Upper lobe of right lung (tissue), 1 donor: ENCODE measurements at regions not wholly inside any gene's neighbourhood (a gene's known extent, or its start where the extent isn't known, plus 50 kb on each side); places are given as distances from the start of the nearest gene placed in this dataset.

ENCODE experiments used
- ATAC-seq: fragments of 200-7000 bp; cut with Tn5 transposase; one replicate; pipeline ENCODE4 v1.9.1; 2020; ENCODE audit warnings: mild to moderate bottlenecking, moderate library complexity
- DNase-seq: peaks from one replicate; pipeline ENCODE4 v3.0.0-alpha.2; 2020
- H3K27ac ChIP-seq: fragments of 200-600 bp; one replicate; pipeline ENCODE4 v1.8.0; 2022
- H3K27me3 ChIP-seq: fragments of 200-600 bp; one replicate; pipeline ENCODE4 v1.8.0; 2022; ENCODE audit warnings: mild to moderate bottlenecking
- H3K36me3 ChIP-seq: fragments of 200-600 bp; one replicate; pipeline ENCODE4 v1.8.0; 2022
- H3K4me1 ChIP-seq: fragments of 200-600 bp; one replicate; pipeline ENCODE4 v1.8.0; 2022
- H3K4me3 ChIP-seq: fragments of 200-600 bp; one replicate; pipeline ENCODE4 v1.8.0; 2022; ENCODE audit warnings: mild to moderate bottlenecking
- H3K9me3 ChIP-seq: fragments of 200-600 bp; one replicate; pipeline ENCODE4 v1.8.0; 2022
- intact Hi-C: fragments of 100-400 bp; cut with DNase I; formaldehyde crosslinking; loops from one replicate; pipeline ENCODE4 v1.11.0; 2022
- TF ChIP-seq, protein P1 (sequence below): fragments of 200-600 bp; IDR thresholded peaks from one replicate; pipeline ENCODE4 v1.8.0; 2022; ENCODE audit warnings: antibody characterized with exemption
- donor health status: DM: no; HTN: yes; CAD: no; lungs with severe emphysema.

DNA sequence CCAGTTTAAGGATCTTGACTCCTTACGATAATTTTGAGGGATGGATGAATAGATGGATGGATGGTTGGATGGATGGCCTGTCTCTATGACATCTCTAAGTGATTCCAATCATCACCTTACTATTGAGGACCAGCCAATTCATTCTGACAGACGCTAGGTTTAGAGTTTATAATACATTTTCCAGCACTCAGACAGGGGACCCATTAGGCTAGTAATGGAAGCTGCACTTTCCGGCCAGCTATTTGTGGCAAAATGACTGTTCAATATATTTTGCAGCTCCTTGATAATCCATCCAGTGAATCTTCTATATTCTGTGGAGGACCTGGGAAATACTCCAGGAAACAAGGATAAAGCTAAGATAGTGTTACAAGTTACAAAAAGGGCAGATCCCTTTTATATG lies 262.9 kb downstream of the TDRD15 start:
- H3K36me3 ChIP-seq, result no peaks in the 10 kb centered on the region
- intact Hi-C loops, result no loop called here
- no peak overlapping the region for H3K27ac ChIP-seq
- TF ChIP-seq, protein P1, sequence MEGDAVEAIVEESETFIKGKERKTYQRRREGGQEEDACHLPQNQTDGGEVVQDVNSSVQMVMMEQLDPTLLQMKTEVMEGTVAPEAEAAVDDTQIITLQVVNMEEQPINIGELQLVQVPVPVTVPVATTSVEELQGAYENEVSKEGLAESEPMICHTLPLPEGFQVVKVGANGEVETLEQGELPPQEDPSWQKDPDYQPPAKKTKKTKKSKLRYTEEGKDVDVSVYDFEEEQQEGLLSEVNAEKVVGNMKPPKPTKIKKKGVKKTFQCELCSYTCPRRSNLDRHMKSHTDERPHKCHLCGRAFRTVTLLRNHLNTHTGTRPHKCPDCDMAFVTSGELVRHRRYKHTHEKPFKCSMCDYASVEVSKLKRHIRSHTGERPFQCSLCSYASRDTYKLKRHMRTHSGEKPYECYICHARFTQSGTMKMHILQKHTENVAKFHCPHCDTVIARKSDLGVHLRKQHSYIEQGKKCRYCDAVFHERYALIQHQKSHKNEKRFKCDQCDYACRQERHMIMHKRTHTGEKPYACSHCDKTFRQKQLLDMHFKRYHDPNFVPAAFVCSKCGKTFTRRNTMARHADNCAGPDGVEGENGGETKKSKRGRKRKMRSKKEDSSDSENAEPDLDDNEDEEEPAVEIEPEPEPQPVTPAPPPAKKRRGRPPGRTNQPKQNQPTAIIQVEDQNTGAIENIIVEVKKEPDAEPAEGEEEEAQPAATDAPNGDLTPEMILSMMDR, result no peak
- DNase-seq (no peak), ATAC-seq (no peak)
- H3K4me3 ChIP-seq, result no peak overlapping the region
- H3K27me3 ChIP-seq, result no peaks in the 10 kb centered on the region
- H3K4me1 ChIP-seq, result no peaks in the 10 kb centered on the region
- H3K9me3 ChIP-seq, result no peaks in the 10 kb centered on the region

- ATAC-seq (no peak), DNase-seq (no peak)
- H3K27me3 ChIP-seq, result no peaks in the 10 kb centered on the region
- no peak overlapping the region for H3K27ac ChIP-seq
- intact Hi-C loops, result no loop called here
- H3K4me1 ChIP-seq, result no peaks in the 10 kb centered on the region
- TF ChIP-seq, protein P1, result no peak
- no peaks in the 10 kb centered on the region for H3K36me3 ChIP-seq
- no peaks in the 10 kb centered on the region for H3K9me3 ChIP-seq
- H3K4me3 ChIP-seq, result no peak overlapping the region
These were observed 268.9 kb downstream of the TDRD15 start for GRCh38 chr2:21392649-21393048.

DNA sequence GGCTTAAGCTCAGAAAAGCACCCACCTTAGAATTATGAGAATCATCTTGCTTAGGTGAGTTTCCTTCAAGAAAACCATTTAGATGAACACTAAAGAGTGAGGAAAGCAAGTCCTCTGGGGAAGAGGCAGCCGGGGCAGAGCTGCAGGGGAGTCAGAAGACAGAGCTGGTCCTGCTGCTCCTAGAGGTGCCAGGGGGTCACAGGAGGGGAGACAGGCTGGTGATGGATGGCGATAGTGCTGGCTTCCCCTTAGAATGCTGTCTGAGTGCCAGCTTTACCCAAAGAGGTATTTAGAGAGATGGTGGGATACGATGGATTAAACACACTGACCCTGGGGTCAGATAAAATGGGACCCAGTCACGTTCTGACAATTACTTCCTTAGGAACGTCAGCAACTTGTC lies 269.4 kb downstream of the TDRD15 start:
- no peak overlapping the region for H3K4me3 ChIP-seq
- H3K4me1 ChIP-seq, result no peaks in the 10 kb centered on the region
- H3K27me3 ChIP-seq, result no peaks in the 10 kb centered on the region
- H3K9me3 ChIP-seq, result no peaks in the 10 kb centered on the region
- DNase-seq (no peak), ATAC-seq (no peak)
- TF ChIP-seq, protein P1, result no peak
- no peaks in the 10 kb centered on the region for H3K36me3 ChIP-seq
- no peak overlapping the region for H3K27ac ChIP-seq
- intact Hi-C loops, result no loop called here

DNA sequence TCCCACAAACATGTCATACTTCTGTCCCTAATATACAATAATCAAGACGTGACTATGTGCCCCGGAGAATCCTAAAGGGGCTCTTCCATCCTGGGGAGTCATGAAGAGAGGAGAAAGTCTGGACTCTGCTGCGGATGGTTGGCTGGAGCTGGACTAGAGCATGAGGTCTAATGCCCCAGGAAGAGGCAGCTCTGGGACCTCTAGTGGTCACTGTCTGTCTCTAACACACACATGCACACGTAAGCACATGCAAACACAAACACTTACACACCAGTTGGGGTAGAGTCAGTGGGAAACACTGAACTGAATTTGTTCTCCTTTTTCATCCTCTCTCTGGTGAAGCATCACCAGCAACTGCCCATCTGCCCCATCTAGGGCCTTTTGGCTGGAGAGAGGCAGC lies 271.6 kb downstream of the TDRD15 start:
- Histone ChIP-seq H3K36me3 (no peaks in the 10 kb centered on the region), H3K9me3 (no peaks in the 10 kb centered on the region), H3K4me1 (no peaks in the 10 kb centered on the region), H3K4me3 (no peak overlapping the region), H3K27me3 (no peaks in the 10 kb centered on the region), H3K27ac (no peak overlapping the region)
- TF ChIP-seq, protein P1, result no peak
- DNase-seq, result no peak
- peak; percentile 24 for ATAC-seq
- intact Hi-C loops, result no loop called here

GRCh38 chr2:21396252-21396651 lies 272.5 kb downstream of the TDRD15 start:
- TF ChIP-seq, protein P1, result no peak
- Histone ChIP-seq H3K9me3 (no peaks in the 10 kb centered on the region), H3K27me3 (no peaks in the 10 kb centered on the region), H3K27ac (no peak overlapping the region), H3K4me1 (no peaks in the 10 kb centered on the region), H3K4me3 (no peak overlapping the region), H3K36me3 (no peaks in the 10 kb centered on the region)
- intact Hi-C loops, result no loop called here
- DNase-seq, result no peak
- peak; percentile 54 for ATAC-seq

GRCh38 chr2:21401022-21401698 lies 277.4 kb downstream of the TDRD15 start:
- H3K4me1 ChIP-seq, result no peaks in the 10 kb centered on the region
- DNase-seq, result no peak
- TF ChIP-seq, protein P1, result no peak
- intact Hi-C loops, result no loop called here
- no peak for ATAC-seq
- H3K27me3 ChIP-seq, result no peaks in the 10 kb centered on the region
- H3K27ac ChIP-seq, result no peak overlapping the region
- no peak overlapping the region for H3K4me3 ChIP-seq
- H3K9me3 ChIP-seq, result no peaks in the 10 kb centered on the region
- H3K36me3 ChIP-seq, result no peaks in the 10 kb centered on the region
